ENCODE measurements at regions not wholly inside any gene's neighbourhood (a gene's known extent, or its start where the extent isn't known, plus 50 kb on each side); places are given as distances from the start of the nearest gene placed in this dataset.

- no peak for TF ChIP-seq POLR2A (IDR thresholded peaks at IDR 0.05; ENCODE audit: low read length)
- no peak for TF ChIP-seq GATA1 (IDR thresholded peaks at IDR 0.05; ENCODE audit: low read depth, low read length)
These were observed 302.6 kb downstream of the FOXG1 start for GRCh38 chr14:29069228-29069627.
